Bone marrow (tissue), 2 donors: ENCODE measurements at regions not wholly inside any gene's neighbourhood (a gene's known extent, or its start where the extent isn't known, plus 50 kb on each side); places are given as distances from the start of the nearest gene placed in this dataset.

Experiments used
- DNase-seq, 2 donors: peaks; one replicate each; lab custom pipeline; 2025; lab: John Stamatoyannopoulos, UW

DNA sequence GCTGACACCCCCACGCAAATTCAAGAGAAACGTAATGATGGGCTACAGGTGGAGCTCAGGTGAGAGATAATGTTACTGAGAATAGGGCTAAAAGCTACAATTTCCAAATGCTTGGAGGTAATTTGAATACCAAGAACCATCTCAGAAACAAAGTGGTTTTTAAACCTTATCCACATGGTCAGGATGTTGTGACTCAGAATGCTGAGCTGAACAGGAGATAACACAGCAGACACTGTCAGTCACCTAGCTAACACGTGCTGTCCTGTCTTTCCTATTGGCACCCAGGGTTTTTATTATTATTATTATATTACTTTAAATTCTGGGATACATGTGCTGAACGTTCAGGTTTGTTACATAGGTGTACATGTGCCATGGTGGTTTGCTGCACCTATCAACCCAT, 233.0 kb upstream of the MAF start:
- DNase-seq, result no peak

GRCh38 chr16:79826732-79827475, 226.4 kb upstream of the MAF start:
- no peak for DNase-seq

- DNase-seq, result no peak
Measured at GRCh38 chr16:79825002-79825401, 224.5 kb upstream of the MAF start.

DNA sequence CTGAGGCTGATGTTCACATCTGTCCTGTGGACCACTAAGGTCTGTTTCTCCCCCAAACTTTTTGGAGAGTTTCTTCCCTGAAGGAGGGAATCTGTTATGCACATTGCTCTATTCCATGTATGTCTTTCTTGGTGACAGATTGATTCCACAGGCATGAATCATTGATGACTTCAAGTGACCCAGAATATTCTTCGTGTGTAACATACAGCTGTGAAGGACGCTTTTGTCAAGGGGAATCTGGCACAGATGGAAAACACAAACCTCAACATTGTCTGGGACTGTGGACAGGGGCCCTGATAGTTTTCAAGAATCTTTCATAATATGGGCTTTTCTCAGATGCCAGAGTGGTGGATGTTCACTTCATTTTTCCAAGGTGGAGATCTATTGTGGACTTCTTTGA, 223.1 kb upstream of the MAF start:
- DNase-seq, result no peak

GRCh38 chr16:79821911-79822310, 221.4 kb upstream of the MAF start:
- DNase-seq, result no peak

DNA sequence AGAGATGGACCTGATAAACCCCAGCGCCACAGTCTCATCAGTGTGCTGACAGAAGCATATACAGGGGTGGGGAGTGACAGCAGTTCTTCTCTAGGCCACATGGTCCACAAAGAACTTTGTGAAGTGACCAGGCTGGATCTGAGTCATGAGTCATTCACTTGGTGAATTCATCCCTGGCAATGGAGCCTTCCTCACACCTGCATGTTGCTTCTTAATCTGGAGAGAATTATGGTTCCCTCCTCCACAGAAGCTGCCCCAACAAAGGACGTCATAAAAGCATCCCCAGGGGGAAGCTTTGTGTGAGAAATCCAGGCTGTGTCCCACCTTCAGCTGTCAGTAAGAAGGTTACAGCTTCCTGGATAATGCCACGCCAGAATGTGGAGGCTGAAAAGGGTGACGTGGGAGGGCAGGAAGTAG, 215.6 kb upstream of the MAF start:
- DNase-seq, result no peak

- DNase-seq, result no peak
Measured at GRCh38 chr16:79815049-79815448, 214.5 kb upstream of the MAF start.

DNA sequence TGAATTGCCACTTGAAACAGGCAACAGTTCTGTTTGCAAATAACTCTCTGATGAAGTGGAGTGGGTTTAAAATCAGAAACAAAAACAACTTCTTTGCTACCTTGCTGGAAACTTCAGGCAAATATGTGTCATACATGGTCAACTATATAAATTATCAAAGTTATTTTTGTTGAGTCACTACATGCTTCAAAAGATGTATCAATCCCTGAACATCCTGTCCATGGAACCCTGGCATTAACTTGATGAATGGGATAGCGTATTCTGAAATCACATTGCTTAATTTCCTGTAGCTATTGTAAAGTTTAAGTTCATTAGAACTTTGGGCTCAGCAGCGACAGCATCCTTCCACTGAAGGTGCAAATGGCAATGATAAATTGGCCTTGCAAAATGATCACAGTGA, 213.6 kb upstream of the MAF start:
- DNase-seq, result no peak

DNA sequence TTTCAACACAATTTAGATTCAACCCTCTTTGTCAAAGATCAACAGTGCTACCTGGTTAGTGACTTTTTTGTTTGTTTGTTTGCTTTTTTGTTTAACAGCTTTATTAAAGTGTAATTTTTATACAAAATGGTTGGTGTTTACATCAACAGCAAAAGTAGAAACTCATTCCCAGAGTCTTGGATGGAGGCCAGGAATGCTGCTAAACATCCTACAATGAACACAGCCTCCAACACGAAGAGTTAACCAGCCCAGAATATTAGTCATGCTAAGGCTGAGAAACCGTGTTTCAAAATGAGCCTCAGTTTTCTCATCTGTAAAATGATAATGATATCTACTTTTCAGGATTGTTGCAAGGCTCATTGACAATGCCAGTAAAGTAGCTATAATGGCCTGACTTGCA, 211.0 kb upstream of the MAF start:
- DNase-seq, result no peak

DNA sequence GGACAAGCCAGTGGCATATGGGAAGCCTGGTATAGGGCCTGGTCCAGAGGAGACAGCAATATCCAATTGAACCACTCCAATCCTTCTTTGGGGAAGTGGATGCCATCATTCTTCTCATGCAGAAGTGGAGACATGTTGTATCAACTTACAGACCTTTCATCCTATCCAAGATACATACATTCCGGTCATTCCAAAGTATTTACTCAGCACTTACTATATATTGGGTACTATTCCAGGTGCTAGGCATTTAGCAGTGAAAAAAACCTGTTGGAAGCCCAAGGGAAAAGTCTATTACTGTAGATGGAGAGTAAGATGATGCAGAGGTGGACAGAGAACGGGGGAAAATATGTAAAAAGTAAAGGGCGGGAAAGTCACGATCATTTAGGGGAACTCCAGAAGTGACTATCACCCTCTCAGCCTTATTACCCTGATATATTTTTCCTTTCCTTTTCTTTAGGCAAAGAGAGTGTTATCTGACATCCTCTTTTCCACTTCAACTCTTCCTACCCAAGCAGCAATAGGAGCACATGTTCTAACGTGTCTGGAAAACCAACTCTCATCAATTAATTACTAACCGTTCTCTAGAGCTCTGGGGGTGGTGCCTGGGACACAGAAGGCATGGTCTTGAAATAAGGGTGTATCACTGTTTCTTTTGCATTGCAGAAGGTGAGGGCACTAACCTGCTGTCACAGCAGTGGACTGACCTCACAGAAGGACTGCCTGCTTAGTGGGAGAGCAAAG, 210.1 kb upstream of the MAF start:
- no peak for DNase-seq

DNA sequence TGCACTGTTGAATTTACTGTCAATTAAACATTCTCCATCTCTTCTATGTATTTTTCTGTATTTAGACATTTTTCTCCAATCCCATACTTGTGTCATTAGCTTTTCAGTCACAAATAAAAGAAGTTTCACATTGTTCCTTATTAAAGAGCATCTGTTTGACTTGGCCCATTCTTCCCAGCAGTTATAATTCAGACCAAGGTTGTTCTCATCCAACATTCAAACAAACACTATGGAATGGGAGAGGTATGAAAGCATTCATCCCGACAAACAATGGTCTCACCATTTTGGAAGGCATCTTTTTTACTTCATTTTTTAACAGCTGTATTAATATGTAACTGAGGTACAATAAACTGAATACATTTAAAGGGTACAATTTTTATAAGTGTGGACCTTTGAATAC, 208.8 kb upstream of the MAF start:
- DNase-seq, result no peak

- no peak for DNase-seq
Measured at GRCh38 chr16:79808731-79809130, 208.2 kb upstream of the MAF start.

GRCh38 chr16:79806757-79807156, 206.2 kb upstream of the MAF start:
- no peak for DNase-seq

- no peak for DNase-seq
Measured at GRCh38 chr16:79805621-79806020, 205.1 kb upstream of the MAF start.

DNA sequence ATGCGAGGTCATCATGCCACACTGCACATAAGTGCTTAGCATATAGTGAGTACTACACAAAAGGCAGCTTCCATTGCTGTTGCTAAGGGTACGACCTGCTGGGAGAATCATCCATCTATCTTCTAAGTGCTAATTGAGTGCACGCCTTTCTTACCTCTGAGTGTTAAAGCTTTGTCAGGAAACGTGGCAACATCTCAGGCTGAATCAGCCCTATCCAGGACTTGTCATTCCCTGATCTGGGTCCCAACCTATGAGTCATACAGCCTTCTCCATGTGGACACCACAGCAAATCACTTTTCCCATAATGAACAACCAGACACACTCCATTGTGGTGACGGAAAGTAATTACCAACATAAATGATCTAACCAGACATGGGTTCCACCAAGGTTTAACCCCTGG, 201.1 kb upstream of the MAF start:
- no peak for DNase-seq

GRCh38 chr16:79800016-79800608, 199.6 kb upstream of the MAF start:
- DNase-seq, result no peak

- DNase-seq, result no peak
Measured at GRCh38 chr16:79798416-79799053, 198.0 kb upstream of the MAF start.

DNA sequence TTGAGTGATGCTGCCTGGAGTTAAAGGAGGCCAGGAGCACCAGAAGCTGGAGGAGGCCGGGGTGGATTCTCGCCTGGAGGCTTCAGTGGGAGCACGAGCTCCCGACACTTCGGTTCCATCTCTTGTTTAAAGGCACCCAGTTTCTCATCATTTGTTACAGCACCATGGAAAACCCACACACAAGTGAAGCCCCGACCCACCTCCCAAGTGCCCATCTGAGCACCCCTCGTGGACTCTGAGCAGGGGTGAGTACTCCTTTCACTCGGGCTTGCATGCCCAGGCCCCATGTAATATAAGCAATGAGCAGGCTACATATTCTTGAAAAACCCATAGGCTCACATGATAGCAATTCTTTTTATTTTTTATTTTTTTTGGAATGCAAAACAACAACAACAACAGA, 196.9 kb upstream of the MAF start:
- no peak for DNase-seq

- no peak for DNase-seq
Measured at GRCh38 chr16:79795556-79795955, 195.0 kb upstream of the MAF start.

- DNase-seq, result no peak
Measured at GRCh38 chr16:79794941-79795340, 194.4 kb upstream of the MAF start.

DNA sequence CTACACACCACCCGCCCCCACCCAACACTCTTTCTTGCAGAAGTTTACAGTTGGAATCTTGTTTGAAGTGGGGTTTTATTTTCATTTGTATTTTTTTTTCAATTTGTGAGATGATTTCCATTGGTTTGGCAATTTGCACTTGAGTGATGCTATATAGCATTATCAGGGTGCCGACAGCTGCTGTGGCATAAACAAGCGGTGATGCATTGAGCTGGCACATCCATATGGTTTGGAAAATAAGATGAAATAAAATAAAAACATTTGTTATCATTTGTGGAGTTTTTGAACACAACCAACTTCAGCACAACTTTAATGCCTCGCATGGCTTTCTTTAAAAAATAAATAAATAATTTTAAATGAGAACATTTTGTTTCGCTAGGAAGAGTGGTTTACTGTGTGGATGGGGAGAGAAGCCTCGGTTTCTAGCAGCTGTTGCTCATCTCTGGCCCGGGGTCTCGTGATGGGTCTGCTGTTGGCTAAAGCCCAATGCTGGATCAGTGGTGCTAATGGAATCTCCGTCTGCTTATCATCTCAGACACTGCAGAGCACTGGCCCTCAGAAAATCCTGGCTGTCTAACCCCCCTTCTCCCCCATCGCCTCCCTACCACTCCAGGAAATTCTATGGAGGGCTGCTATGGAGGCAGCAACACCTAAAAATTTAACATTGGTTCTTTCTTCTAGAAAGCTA, 192.3 kb upstream of the MAF start:
- DNase-seq, result no peak

DNA sequence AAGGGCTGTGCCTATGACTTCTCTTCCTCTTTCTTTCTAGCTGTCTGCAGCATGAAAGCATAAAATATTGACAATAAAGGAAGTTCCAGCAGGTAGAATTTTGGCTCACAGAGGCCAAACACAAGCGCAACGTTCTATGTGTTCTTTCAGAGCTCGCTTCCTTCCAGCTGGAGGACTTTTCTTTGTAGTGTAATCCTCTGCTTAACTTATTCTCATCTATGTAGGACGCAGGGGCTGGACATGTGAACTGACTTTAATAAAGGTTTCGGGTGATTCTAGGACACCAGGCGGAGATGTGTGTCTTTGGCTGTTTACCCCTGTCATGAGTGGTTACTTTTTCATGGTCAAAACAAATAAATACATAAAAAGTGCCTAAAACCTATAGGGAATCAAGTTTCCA, 191.5 kb upstream of the MAF start:
- DNase-seq, result no peak
